Neural progenitor cell (in vitro differentiated cells): ENCODE measurements at regions not wholly inside any gene's neighbourhood (a gene's known extent, or its start where the extent isn't known, plus 50 kb on each side); places are given as distances from the start of the nearest gene placed in this dataset.

ENCODE experiments used
- DNase-seq: peaks from one replicate; pipeline ENCODE4 v3.0.0-alpha.2; 2016; ENCODE audit warnings: low spot score
- H2AFZ ChIP-seq: fragments of 200-600 bp; sonication (generic); replicated peaks from 2 replicates; pipeline ENCODE4 v1.6.1; 2016; ENCODE audit warnings: antibody characterized with exemption
- H3F3A ChIP-seq: fragments of 200-600 bp; sonication (generic); 2 replicates; pipeline ENCODE4 v1.6.1; 2016; ENCODE audit warnings: antibody characterized with exemption, low read depth
- H3K27ac ChIP-seq: fragments of 200-600 bp; sonication (generic); 2 replicates; pipeline ENCODE4 v1.5.1; 2016; ENCODE audit warnings: mild to moderate bottlenecking
- H3K27me3 ChIP-seq: fragments of 200-600 bp; sonication (generic); 2 replicates; pipeline ENCODE4 v1.6.1; 2016; ENCODE audit warnings: mild to moderate bottlenecking, moderate library complexity
- H3K36me3 ChIP-seq: fragments of 200-600 bp; sonication (generic); 2 replicates; pipeline ENCODE4 v1.5.1; 2016
- H3K4me1 ChIP-seq: fragments of 200-600 bp; sonication (generic); 2 replicates; pipeline ENCODE4 v1.6.1; 2016; ENCODE audit warnings: mixed run types
- H3K4me2 ChIP-seq: fragments of 200-600 bp; sonication (generic); 2 replicates; pipeline ENCODE4 v1.6.1; 2016
- H3K4me3 ChIP-seq: fragments of 200-600 bp; sonication (generic); 2 replicates; pipeline ENCODE4 v1.5.1; 2016
- H3K79me2 ChIP-seq: fragments of 200-600 bp; sonication (generic); 2 replicates; pipeline ENCODE4 v1.6.1; 2016; ENCODE audit warnings: low read depth
- H3K9ac ChIP-seq: fragments of 200-600 bp; sonication (generic); 2 replicates; pipeline ENCODE4 v1.6.1; 2016
- H3K9me3 ChIP-seq: fragments of 200-600 bp; sonication (generic); 2 replicates; pipeline ENCODE4 v1.5.1; 2016; ENCODE audit warnings: low read depth
- H4K20me1 ChIP-seq: fragments of 200-600 bp; sonication (generic); 2 replicates; pipeline ENCODE4 v1.6.1; 2016; ENCODE audit warnings: low read depth
- H3K27ac Mint-ChIP-seq: 3 replicates; pipeline ENCODE4 v1.8.0; 2021; ENCODE audit warnings: mixed read lengths
- H3K27me3 Mint-ChIP-seq: 2 replicates; pipeline ENCODE4 v1.8.0; 2022; ENCODE audit warnings: low read depth, mild to moderate bottlenecking, inconsistent platforms, moderate library complexity, mixed read lengths; ENCODE audit not compliant: insufficient read depth
- H3K36me3 Mint-ChIP-seq: 3 replicates; pipeline ENCODE4 v1.8.0; 2021; ENCODE audit warnings: mixed read lengths
- H3K4me1 Mint-ChIP-seq: 3 replicates; pipeline ENCODE4 v1.8.0; 2021; ENCODE audit warnings: mixed read lengths
- H3K4me3 Mint-ChIP-seq: 3 replicates; pipeline ENCODE4 v1.8.0; 2021; ENCODE audit warnings: mild to moderate bottlenecking, moderate library complexity, mixed read lengths
- H3K9me3 Mint-ChIP-seq: 3 replicates; pipeline ENCODE4 v1.8.0; 2020; ENCODE audit warnings: mixed read lengths
- CTCF ChIP-seq: fragments of 200-600 bp; sonication (generic); IDR thresholded peaks from 2 replicates; pipeline ENCODE4 v1.5.1; 2017; ENCODE audit warnings: antibody characterized with exemption, mild to moderate bottlenecking
- EZH2 ChIP-seq: fragments of 200-600 bp; sonication (generic); IDR thresholded peaks from 2 replicates; pipeline ENCODE4 v1.6.1; 2017; ENCODE audit warnings: antibody characterized with exemption, mild to moderate bottlenecking, moderate library complexity
- EZH2phosphoT487 ChIP-seq: fragments of 200-600 bp; sonication (generic); IDR thresholded peaks from 2 replicates; pipeline ENCODE4 v1.6.1; 2017; ENCODE audit warnings: antibody characterized with exemption

DNA sequence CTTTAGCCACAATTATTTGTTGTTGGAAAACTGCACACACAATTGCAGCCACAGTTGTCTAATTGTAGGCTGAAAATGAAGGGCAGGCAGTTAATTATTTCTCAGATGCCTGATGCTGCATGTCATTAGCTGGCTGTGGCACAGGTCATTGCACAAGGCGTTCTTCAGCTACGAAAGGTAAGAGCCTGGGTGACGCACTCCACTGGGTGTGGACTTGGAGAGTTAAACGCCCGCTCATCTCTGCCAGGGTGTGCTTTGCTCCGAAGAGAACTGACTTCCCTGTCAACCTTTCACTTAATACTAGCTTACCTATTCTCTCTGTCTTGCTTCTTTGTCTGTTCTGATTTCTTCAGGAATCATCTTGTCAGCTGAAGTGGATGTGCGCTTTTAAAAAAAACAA is 91.4 kb upstream of the CPM start:
- Histone ChIP-seq H2AFZ (no peak overlapping the region), H3K36me3 (no peaks in the 10 kb centered on the region), H3F3A (no peaks in the 10 kb centered on the region), H3K9me3 (no peaks in the 10 kb centered on the region), H3K4me3 (no peak overlapping the region), H3K9ac (no peak overlapping the region), H4K20me1 (no peaks in the 10 kb centered on the region), H3K4me2 (no peak overlapping the region), H3K4me1 (no peaks in the 10 kb centered on the region), H3K79me2 (no peaks in the 10 kb centered on the region), H3K27me3 (no peaks in the 10 kb centered on the region), H3K27ac (no peak overlapping the region)
- Mint-ChIP-seq H3K4me3 (no peak overlapping the region), H3K36me3 (no peaks in the 10 kb centered on the region), H3K27me3 (no peaks in the 10 kb centered on the region), H3K27ac (no peak overlapping the region), H3K4me1 (peaks cover 11% of the 10 kb centered on the region), H3K9me3 (peaks cover 4% of the 10 kb centered on the region)
- no peak for TF ChIP-seq EZH2phosphoT487
- TF ChIP-seq CTCF, result no peak
- no peak for TF ChIP-seq EZH2
- DNase-seq, result no peak

DNA sequence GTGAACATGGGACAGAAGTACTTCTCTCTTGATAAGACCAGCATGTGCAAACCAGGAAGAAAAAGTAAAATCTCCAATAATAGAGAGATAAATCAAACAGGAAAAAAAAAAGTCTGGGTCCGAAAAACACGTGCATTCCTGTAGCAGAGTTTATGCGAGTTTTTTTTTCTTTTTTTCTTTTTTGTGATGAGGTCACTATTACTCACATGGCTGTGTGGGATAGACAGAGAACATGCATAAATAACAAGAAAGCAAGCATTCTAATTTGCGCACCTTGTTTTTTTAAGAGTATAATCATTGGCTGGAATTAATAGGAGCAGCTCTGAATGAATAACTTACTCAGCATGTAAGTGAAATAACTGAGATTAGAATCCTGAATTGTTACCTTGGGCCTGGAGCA is 91.9 kb upstream of the CPM start:
- Mint-ChIP-seq H3K4me3 (no peak overlapping the region), H3K27me3 (no peaks in the 10 kb centered on the region), H3K4me1 (peaks cover 11% of the 10 kb centered on the region), H3K36me3 (no peaks in the 10 kb centered on the region), H3K27ac (no peak overlapping the region), H3K9me3 (peaks cover 4% of the 10 kb centered on the region)
- no peaks in the 10 kb centered on the region for H3K4me1 ChIP-seq
- no peak overlapping the region for H3K4me2 ChIP-seq
- H3K9me3 ChIP-seq, result no peaks in the 10 kb centered on the region
- no peak overlapping the region for H3K27ac ChIP-seq
- H3F3A ChIP-seq, result no peaks in the 10 kb centered on the region
- no peak overlapping the region for H3K4me3 ChIP-seq
- no peaks in the 10 kb centered on the region for H3K27me3 ChIP-seq
- H2AFZ ChIP-seq, result no peak overlapping the region
- H4K20me1 ChIP-seq, result no peaks in the 10 kb centered on the region
- H3K9ac ChIP-seq, result no peak overlapping the region
- no peak for DNase-seq
- TF ChIP-seq CTCF (no peak), EZH2phosphoT487 (no peak), EZH2 (no peak)
- no peaks in the 10 kb centered on the region for H3K79me2 ChIP-seq
- H3K36me3 ChIP-seq, result no peaks in the 10 kb centered on the region

- Histone ChIP-seq H3K79me2 (no peaks in the 10 kb centered on the region), H3F3A (no peaks in the 10 kb centered on the region), H3K27me3 (no peaks in the 10 kb centered on the region), H3K4me1 (no peaks in the 10 kb centered on the region), H2AFZ (no peak overlapping the region), H3K9ac (no peak overlapping the region), H3K36me3 (no peaks in the 10 kb centered on the region), H4K20me1 (no peaks in the 10 kb centered on the region), H3K4me3 (no peak overlapping the region), H3K4me2 (no peak overlapping the region), H3K27ac (no peak overlapping the region), H3K9me3 (no peaks in the 10 kb centered on the region)
- no peaks in the 10 kb centered on the region for H3K9me3 Mint-ChIP-seq
- no peak for DNase-seq
- H3K27ac Mint-ChIP-seq, result no peak overlapping the region
- TF ChIP-seq EZH2, result no peak
- TF ChIP-seq EZH2phosphoT487, result no peak
- TF ChIP-seq CTCF, result no peak
- no peaks in the 10 kb centered on the region for H3K36me3 Mint-ChIP-seq
- peaks cover 11% of the 10 kb centered on the region for H3K4me1 Mint-ChIP-seq
- H3K27me3 Mint-ChIP-seq, result no peaks in the 10 kb centered on the region
- no peak overlapping the region for H3K4me3 Mint-ChIP-seq
Observed at GRCh38 chr12:69026336-69026735, 93.4 kb upstream of the CPM start.

GRCh38 chr12:69027411-69027881 is 94.5 kb upstream of the CPM start:
- Mint-ChIP-seq H3K4me3 (no peak overlapping the region), H3K4me1 (peaks cover 11% of the 10 kb centered on the region), H3K27me3 (peaks cover 2% of the 10 kb centered on the region), H3K27ac (no peak overlapping the region), H3K9me3 (no peaks in the 10 kb centered on the region), H3K36me3 (no peaks in the 10 kb centered on the region)
- no peak for DNase-seq
- H3K9me3 ChIP-seq, result no peaks in the 10 kb centered on the region
- H3K4me2 ChIP-seq, result no peak overlapping the region
- H4K20me1 ChIP-seq, result no peaks in the 10 kb centered on the region
- H2AFZ ChIP-seq, result no peak overlapping the region
- TF ChIP-seq CTCF (no peak), EZH2 (no peak), EZH2phosphoT487 (no peak)
- H3K9ac ChIP-seq, result no peak overlapping the region
- H3K27me3 ChIP-seq, result no peaks in the 10 kb centered on the region
- no peaks in the 10 kb centered on the region for H3F3A ChIP-seq
- H3K4me1 ChIP-seq, result no peaks in the 10 kb centered on the region
- H3K79me2 ChIP-seq, result no peaks in the 10 kb centered on the region
- H3K36me3 ChIP-seq, result no peaks in the 10 kb centered on the region
- H3K27ac ChIP-seq, result no peak overlapping the region
- no peak overlapping the region for H3K4me3 ChIP-seq
